Kidney (tissue), 13 donors: ENCODE measurements at regions not wholly inside any gene's neighbourhood (a gene's known extent, or its start where the extent isn't known, plus 50 kb on each side); places are given as distances from the start of the nearest gene placed in this dataset.

Source experiments
- DNase-seq, 5 donors: peaks; one replicate each; pipeline ENCODE4 v3.0.0-alpha.2; 2013 to 2020
- FAIRE-seq: peaks from 2 replicates; lab custom pipeline; 2012; peaks lifted over from hg19 to GRCh38; lab: Jason Lieb, UNC
- H3K27ac ChIP-seq, 2 donors: one replicate each; pipeline ENCODE4 v1.7.0; 2013; ENCODE audit warnings: low read depth in 2 of 2, low read length in 2 of 2, inconsistent platforms in 1 of 2
- H3K27me3 ChIP-seq: one replicate; pipeline ENCODE4 v1.7.1; 2013; ENCODE audit warnings: low read length, inconsistent platforms; ENCODE audit not compliant: control insufficient read depth, insufficient read depth
- H3K36me3 ChIP-seq, 3 donors: one replicate each; pipeline versions ENCODE4 v1.7.0 to v1.7.1; 2013; ENCODE audit warnings: low read length in 3 of 3, control low read depth in 1 of 3, inconsistent platforms in 1 of 3; ENCODE audit not compliant: insufficient read depth in 3 of 3, control insufficient read depth in 2 of 3
- H3K4me1 ChIP-seq, 3 donors: one replicate each; pipeline versions ENCODE4 v1.7.0 to v1.7.1; 2013; ENCODE audit warnings: low read length in 3 of 3, inconsistent platforms in 1 of 3, low read depth in 1 of 3; ENCODE audit not compliant: control insufficient read depth in 2 of 3, insufficient read depth in 2 of 3
- H3K4me3 ChIP-seq, 3 donors: one replicate each; pipeline versions ENCODE4 v1.7.0 to v1.8.1; 2013; ENCODE audit warnings: low read length in 3 of 3, control low read depth in 1 of 3, inconsistent platforms in 1 of 3
- H3K9ac ChIP-seq, 3 donors: one replicate each; pipeline versions ENCODE4 v1.7.0 to v1.7.1; 2013; ENCODE audit warnings: low read length in 3 of 3, control low read depth in 1 of 3, inconsistent platforms in 1 of 3
- H3K9me3 ChIP-seq, 3 donors: one replicate each; pipeline versions ENCODE4 v1.7.0 to v1.7.1; 2013; ENCODE audit warnings: low read length in 3 of 3, control low read depth in 1 of 3, inconsistent platforms in 1 of 3; ENCODE audit not compliant: control insufficient read depth in 2 of 3, insufficient read depth in 1 of 3
- intact Hi-C: fragments of 100-400 bp; cut with DNase I; formaldehyde crosslinking; loops from one replicate; pipeline ENCODE4 v1.11.1; 2022
- TF ChIP-seq, protein P1 (sequence below): IDR thresholded peaks from 3 replicates; pipeline ENCODE4 v1.5.1; 2012; ENCODE audit warnings: mild to moderate bottlenecking, moderate library complexity, borderline replicate concordance; ENCODE audit not compliant: insufficient read depth; ENCODE audit errors: extremely low read depth
- donor health status: control.
- donor health status: control.
- donor health status: control.
- donor health status: control.
- donor health status: control.
- donor health status: DM: yes; HTN: yes; CAD: no.
- donor health status: Normal renal cell carcinoma (clear cell type).

DNA sequence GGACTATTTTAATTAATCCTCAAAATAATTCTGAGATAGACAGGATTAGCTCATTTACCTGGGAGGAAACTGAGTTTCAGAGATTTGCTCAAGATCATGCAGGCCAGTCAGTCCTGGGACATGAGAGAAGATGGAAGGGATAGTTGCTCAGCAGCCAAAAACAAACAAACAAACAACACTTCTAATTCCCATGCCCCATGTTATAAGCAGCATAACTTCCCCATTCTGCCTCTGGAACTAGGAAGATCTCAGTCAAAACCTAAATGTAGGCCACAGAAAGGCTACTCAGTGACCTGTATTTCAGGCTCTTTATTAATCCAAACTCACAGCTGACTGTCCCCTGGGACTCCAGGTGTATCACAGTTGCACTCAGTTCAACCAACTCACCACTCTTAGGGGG lies 489.2 kb upstream of the NBEA start:
- TF ChIP-seq, protein P1, sequence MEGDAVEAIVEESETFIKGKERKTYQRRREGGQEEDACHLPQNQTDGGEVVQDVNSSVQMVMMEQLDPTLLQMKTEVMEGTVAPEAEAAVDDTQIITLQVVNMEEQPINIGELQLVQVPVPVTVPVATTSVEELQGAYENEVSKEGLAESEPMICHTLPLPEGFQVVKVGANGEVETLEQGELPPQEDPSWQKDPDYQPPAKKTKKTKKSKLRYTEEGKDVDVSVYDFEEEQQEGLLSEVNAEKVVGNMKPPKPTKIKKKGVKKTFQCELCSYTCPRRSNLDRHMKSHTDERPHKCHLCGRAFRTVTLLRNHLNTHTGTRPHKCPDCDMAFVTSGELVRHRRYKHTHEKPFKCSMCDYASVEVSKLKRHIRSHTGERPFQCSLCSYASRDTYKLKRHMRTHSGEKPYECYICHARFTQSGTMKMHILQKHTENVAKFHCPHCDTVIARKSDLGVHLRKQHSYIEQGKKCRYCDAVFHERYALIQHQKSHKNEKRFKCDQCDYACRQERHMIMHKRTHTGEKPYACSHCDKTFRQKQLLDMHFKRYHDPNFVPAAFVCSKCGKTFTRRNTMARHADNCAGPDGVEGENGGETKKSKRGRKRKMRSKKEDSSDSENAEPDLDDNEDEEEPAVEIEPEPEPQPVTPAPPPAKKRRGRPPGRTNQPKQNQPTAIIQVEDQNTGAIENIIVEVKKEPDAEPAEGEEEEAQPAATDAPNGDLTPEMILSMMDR = no peak
- FAIRE-seq = no peak
- intact Hi-C loops = no loop called here

DNA sequence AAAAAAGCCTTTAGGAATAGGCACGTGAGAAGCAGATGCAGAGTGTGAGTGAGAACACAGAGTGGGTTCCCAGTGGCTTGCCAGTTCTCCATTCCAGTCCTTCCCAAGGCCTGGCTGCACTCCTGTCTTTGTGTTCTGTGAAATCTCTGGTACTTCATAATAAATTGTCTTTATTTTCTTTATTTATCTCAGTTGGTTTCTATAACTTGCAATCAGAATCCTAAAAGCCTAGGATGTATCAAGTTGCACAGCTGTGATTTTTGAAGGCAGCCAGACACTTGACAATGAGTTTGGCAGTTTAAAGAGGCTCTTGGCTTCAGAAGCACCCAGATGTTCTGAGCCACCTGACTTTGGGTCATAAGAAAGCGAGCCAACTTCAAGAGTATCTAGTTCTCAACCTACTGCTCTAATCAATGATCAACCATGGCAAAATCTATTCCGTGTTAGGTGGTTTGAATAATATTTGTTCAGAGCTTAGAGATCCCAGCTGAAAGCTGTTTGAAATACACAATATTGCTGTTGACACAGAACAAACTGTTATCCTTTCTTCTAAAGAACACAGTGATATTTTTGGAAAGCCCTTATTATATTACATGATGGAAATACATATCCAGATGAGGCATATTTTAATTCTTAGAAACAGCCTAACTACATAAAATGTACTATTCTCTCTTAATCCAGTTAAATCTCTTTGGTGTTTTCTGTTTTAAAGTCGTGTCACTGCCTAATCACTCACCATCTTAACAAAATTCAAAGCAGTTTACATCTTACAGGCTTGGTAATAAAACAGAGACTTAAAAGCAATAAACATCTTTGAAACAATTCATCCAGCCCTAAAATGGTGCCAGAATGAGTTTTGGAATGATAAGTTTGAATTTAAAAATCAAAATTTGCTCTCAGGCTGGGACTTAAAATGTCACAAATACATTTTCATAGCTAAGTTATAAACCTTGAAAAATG lies 483.0 kb upstream of the NBEA start:
- no peaks in the 10 kb centered on the region for H3K4me1 ChIP-seq
- no peaks in the 10 kb centered on the region for H3K27me3 ChIP-seq
- H3K4me3 ChIP-seq = no peak overlapping the region
- no peak overlapping the region for H3K9ac ChIP-seq
- TF ChIP-seq, protein P1 = no peak
- H3K27ac ChIP-seq = no peak overlapping the region
- H3K9me3 ChIP-seq = no peaks in the 10 kb centered on the region
- intact Hi-C loops = no loop called here
- DNase-seq = peak in 1 of 5 donors; percentile 75
- no peaks in the 10 kb centered on the region for H3K36me3 ChIP-seq
- FAIRE-seq = no peak

More for the DNA sequence above, 489.2 kb upstream of the NBEA start:
- Histone ChIP-seq H3K9me3 (no peaks in the 10 kb centered on the region), H3K27me3 (no peaks in the 10 kb centered on the region), H3K4me1 (no peaks in the 10 kb centered on the region), H3K27ac (no peak overlapping the region), H3K9ac (no peak overlapping the region), H3K4me3 (no peak overlapping the region), H3K36me3 (no peaks in the 10 kb centered on the region)
- DNase-seq = no peak

DNA sequence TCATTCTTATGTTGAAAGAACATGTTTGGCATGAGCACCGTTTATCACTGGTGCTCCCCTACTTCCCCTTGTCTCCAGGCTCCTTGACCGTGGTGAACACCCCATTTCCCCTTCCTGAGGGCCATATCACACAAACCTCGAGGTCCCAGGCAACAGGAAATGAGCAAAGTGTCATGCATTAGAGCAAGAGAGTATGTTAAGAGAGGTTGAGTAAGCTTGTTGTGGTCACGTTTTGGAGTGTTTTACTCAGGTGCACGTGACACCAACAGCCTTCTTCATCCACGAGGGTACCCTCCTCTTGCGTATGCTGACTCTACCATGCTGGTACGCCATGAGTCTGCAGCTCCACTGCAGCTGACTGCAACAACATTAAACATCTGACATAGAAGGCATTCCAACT lies 482.2 kb upstream of the NBEA start:
- no peak for FAIRE-seq

More for the DNA sequence above, 482.2 kb upstream of the NBEA start:
- H3K4me1 ChIP-seq = no peaks in the 10 kb centered on the region
- intact Hi-C loops = no loop called here
- H3K9me3 ChIP-seq = no peaks in the 10 kb centered on the region
- H3K36me3 ChIP-seq = no peaks in the 10 kb centered on the region
- H3K27ac ChIP-seq = no peak overlapping the region
- DNase-seq = no peak
- TF ChIP-seq, protein P1 = no peak
- H3K27me3 ChIP-seq = no peaks in the 10 kb centered on the region
- no peak overlapping the region for H3K9ac ChIP-seq
- no peak overlapping the region for H3K4me3 ChIP-seq
